K562 (cell line): ENCODE measurements at regions not wholly inside any gene's neighbourhood (a gene's known extent, or its start where the extent isn't known, plus 50 kb on each side); places are given as distances from the start of the nearest gene placed in this dataset.

Source experiments
- TF ChIP-seq, protein P1 (sequence below): fragments of 450-650 bp; conservative IDR thresholded peaks from 2 replicates; pipeline ENCODE4 v1.6.1; 2016; ENCODE audit warnings: missing genetic modification characterization, low read depth, mild to moderate bottlenecking, missing compliant biosample characterization, moderate library complexity
- TF ChIP-seq, protein P2 (sequence below): sonication (generic); formaldehyde crosslinking; IDR thresholded peaks from 2 replicates; pipeline ENCODE4 v1.5.0; 2020; ENCODE audit warnings: missing genetic modification reagents

DNA sequence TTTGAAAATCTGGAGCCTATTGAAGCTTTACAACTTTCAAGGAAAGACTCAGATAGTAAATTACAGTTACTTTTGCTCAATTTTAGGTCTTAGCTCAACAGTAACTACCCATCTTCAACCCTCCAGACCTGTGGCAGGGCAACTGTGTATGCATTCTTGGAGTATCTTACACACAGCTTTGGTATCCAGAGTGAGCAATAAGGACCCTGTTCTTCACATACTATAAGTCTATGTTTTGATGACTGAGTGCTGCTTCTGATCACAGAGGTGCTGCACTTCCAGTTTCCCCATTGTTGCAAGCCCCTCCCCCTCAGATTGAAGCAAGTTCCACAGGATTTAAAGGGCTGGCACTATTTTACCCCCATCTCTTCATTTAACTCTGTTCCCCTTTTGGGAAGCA lies 737.4 kb upstream of the GRAMD2B start:
- TF ChIP-seq, protein P1, sequence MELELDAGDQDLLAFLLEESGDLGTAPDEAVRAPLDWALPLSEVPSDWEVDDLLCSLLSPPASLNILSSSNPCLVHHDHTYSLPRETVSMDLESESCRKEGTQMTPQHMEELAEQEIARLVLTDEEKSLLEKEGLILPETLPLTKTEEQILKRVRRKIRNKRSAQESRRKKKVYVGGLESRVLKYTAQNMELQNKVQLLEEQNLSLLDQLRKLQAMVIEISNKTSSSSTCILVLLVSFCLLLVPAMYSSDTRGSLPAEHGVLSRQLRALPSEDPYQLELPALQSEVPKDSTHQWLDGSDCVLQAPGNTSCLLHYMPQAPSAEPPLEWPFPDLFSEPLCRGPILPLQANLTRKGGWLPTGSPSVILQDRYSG (tag) = no peak
- TF ChIP-seq, protein P2, sequence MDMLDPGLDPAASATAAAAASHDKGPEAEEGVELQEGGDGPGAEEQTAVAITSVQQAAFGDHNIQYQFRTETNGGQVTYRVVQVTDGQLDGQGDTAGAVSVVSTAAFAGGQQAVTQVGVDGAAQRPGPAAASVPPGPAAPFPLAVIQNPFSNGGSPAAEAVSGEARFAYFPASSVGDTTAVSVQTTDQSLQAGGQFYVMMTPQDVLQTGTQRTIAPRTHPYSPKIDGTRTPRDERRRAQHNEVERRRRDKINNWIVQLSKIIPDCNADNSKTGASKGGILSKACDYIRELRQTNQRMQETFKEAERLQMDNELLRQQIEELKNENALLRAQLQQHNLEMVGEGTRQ (CRISPR knock-in tag) = no peak
